ENCODE measurements at regions not wholly inside any gene's neighbourhood (a gene's known extent, or its start where the extent isn't known, plus 50 kb on each side); places are given as distances from the start of the nearest gene placed in this dataset.

DNA sequence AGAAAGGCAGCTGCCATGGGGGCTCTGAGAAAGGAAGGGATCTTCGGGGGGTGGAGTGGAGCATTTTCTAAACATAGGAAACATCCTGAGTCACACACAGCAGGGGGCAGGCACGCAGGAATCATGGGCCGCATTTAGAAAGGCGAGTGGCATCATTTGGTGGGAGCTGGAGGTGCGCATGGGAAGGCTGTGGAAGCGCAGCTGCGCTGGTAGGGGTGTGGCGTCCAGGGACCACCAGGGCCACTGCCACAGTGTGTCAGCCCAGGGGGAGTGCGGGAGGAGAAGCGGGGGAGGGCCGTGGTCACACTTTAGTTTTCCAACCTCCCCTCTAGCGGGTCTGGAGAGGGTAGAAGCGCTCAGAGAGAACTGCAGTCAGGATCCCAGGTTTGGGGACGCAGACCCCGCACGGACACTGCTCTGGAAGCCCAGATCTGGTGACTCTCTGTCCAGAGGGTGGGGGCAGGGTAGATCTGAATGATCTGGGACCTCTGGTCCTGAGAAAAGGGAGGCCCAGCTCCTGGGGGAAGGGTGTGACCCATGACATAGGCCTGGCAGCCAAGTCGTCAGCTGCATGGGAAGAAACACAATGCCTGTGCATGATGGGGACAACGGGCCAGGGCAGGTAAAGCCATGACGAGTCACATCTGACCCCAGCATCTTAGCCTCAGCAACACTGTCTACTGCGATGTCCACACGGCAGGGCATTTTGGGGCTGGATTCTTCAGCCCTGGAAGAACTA is 88.0 kb upstream of the IQSEC1 start:
- Histone ChIP-seq H3K4me1 (ENCODE audit: insufficient read depth) (peaks cover 27% of the 10 kb centered on the region), H2AFZ (no peak overlapping the region), H3K27me3 (ENCODE audit: insufficient read depth) (no peaks in the 10 kb centered on the region), H3K79me2 (replicated peaks; ENCODE audit: insufficient read depth) (no peaks in the 10 kb centered on the region), H3K4me2 (peak overlapping the region; percentile 48), H3K9me2 (ENCODE audit: insufficient read depth) (0 out of 2 replicates have a peak, but pooled peaks cover 4% of the 10 kb centered on the region), H3K36me3 (ENCODE audit: insufficient read depth) (no peaks in the 10 kb centered on the region), H3K27ac (ENCODE audit: low read depth) (no peak overlapping the region), H4K20me1 (replicated peaks; ENCODE audit: insufficient read depth) (no peaks in the 10 kb centered on the region), H3K4me3 (no peak overlapping the region), H3F3A (replicated peaks; ENCODE audit: low read depth) (no peaks in the 10 kb centered on the region)
- Mint-ChIP-seq H3K9me3 (peaks cover 4% of the 10 kb centered on the region; the same call in 2 of the 3 replicates), H3K4me3 (no peak overlapping the region), H3K4me1 (peaks cover 50% of the 10 kb centered on the region), H3K36me3 (ENCODE audit: low read depth) (peaks cover 10% of the 10 kb centered on the region; the same call in 1 of the 3 replicates), H3K27ac (peak overlapping the region; percentile 79; the same call in 1 of the 2 replicates), H3K27me3 (ENCODE audit: insufficient read depth, low read depth, poor library complexity) (peaks cover 13% of the 10 kb centered on the region)
- TF ChIP-seq ZNF331 (CRISPR knock-in tag; IDR thresholded peaks at IDR 0.05; ENCODE audit: low read depth) (no peak), EZH2phosphoT487 (IDR thresholded peaks at IDR 0.05; ENCODE audit: unreplicated experiment) (no peak), POLR2AphosphoS5 (IDR thresholded peaks at IDR 0.05; ENCODE audit: low read depth) (no peak), EZH2 (IDR thresholded peaks at IDR 0.05; ENCODE audit: low read depth, unreplicated experiment) (no peak), CREB1 (CRISPR knock-in tag; IDR thresholded peaks at IDR 0.05; ENCODE audit: low read depth) (no peak), JUNB (IDR thresholded peaks at IDR 0.05; ENCODE audit: unreplicated experiment) (no peak), ZNF114 (CRISPR knock-in tag; IDR thresholded peaks at IDR 0.05) (no peak)
- TF ChIP-seq, protein P1, sequence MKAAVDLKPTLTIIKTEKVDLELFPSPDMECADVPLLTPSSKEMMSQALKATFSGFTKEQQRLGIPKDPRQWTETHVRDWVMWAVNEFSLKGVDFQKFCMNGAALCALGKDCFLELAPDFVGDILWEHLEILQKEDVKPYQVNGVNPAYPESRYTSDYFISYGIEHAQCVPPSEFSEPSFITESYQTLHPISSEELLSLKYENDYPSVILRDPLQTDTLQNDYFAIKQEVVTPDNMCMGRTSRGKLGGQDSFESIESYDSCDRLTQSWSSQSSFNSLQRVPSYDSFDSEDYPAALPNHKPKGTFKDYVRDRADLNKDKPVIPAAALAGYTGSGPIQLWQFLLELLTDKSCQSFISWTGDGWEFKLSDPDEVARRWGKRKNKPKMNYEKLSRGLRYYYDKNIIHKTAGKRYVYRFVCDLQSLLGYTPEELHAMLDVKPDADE (IDR thresholded peaks at IDR 0.05) = no peak
- TF ChIP-seq, protein P2, sequence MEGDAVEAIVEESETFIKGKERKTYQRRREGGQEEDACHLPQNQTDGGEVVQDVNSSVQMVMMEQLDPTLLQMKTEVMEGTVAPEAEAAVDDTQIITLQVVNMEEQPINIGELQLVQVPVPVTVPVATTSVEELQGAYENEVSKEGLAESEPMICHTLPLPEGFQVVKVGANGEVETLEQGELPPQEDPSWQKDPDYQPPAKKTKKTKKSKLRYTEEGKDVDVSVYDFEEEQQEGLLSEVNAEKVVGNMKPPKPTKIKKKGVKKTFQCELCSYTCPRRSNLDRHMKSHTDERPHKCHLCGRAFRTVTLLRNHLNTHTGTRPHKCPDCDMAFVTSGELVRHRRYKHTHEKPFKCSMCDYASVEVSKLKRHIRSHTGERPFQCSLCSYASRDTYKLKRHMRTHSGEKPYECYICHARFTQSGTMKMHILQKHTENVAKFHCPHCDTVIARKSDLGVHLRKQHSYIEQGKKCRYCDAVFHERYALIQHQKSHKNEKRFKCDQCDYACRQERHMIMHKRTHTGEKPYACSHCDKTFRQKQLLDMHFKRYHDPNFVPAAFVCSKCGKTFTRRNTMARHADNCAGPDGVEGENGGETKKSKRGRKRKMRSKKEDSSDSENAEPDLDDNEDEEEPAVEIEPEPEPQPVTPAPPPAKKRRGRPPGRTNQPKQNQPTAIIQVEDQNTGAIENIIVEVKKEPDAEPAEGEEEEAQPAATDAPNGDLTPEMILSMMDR (conservative IDR thresholded peaks at IDR 0.05; ENCODE audit: low read depth in 2 of 2) = no peak
- DNase-seq (ENCODE audit: low spot score) = peak; percentile 42
- peak; percentile 20 for ATAC-seq

DNA sequence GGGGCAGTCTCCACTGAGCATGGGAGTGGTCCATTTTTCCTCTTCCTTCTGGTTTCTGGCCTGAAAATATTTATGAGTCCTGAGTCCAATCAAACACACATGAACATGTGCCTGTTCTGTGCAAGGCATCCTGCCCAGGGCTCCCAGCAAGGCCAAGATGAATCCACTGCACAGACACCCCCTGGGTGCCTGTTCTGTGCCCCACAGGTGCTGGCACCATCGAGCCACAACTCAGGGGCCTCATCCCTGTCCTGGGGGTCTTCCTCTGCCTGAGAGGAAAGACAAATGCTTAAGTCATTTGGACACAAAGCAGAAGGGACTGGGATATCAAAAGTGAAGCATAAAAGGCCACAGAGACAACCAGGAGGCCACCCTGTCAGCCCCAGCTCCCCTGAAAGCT is 87.4 kb upstream of the IQSEC1 start:
- Histone ChIP-seq H3K27ac (ENCODE audit: low read depth) (no peak overlapping the region), H3F3A (replicated peaks; ENCODE audit: low read depth) (no peaks in the 10 kb centered on the region), H3K9me2 (ENCODE audit: insufficient read depth) (0 out of 2 replicates have a peak, but pooled peaks cover 4% of the 10 kb centered on the region), H3K27me3 (ENCODE audit: insufficient read depth) (no peaks in the 10 kb centered on the region), H3K4me1 (ENCODE audit: insufficient read depth) (peaks cover 27% of the 10 kb centered on the region), H2AFZ (no peak overlapping the region), H3K36me3 (ENCODE audit: insufficient read depth) (no peaks in the 10 kb centered on the region), H3K79me2 (replicated peaks; ENCODE audit: insufficient read depth) (no peaks in the 10 kb centered on the region), H4K20me1 (replicated peaks; ENCODE audit: insufficient read depth) (no peaks in the 10 kb centered on the region), H3K4me2 (peak overlapping the region; percentile 48), H3K4me3 (no peak overlapping the region)
- peaks cover 13% of the 10 kb centered on the region for H3K27me3 Mint-ChIP-seq (ENCODE audit: insufficient read depth, low read depth, poor library complexity)
- no peak overlapping the region; the same call in 2 of the 3 replicates for H3K4me3 Mint-ChIP-seq
- no peak for TF ChIP-seq CREB1 (CRISPR knock-in tag; IDR thresholded peaks at IDR 0.05; ENCODE audit: low read depth)
- TF ChIP-seq, protein P3, sequence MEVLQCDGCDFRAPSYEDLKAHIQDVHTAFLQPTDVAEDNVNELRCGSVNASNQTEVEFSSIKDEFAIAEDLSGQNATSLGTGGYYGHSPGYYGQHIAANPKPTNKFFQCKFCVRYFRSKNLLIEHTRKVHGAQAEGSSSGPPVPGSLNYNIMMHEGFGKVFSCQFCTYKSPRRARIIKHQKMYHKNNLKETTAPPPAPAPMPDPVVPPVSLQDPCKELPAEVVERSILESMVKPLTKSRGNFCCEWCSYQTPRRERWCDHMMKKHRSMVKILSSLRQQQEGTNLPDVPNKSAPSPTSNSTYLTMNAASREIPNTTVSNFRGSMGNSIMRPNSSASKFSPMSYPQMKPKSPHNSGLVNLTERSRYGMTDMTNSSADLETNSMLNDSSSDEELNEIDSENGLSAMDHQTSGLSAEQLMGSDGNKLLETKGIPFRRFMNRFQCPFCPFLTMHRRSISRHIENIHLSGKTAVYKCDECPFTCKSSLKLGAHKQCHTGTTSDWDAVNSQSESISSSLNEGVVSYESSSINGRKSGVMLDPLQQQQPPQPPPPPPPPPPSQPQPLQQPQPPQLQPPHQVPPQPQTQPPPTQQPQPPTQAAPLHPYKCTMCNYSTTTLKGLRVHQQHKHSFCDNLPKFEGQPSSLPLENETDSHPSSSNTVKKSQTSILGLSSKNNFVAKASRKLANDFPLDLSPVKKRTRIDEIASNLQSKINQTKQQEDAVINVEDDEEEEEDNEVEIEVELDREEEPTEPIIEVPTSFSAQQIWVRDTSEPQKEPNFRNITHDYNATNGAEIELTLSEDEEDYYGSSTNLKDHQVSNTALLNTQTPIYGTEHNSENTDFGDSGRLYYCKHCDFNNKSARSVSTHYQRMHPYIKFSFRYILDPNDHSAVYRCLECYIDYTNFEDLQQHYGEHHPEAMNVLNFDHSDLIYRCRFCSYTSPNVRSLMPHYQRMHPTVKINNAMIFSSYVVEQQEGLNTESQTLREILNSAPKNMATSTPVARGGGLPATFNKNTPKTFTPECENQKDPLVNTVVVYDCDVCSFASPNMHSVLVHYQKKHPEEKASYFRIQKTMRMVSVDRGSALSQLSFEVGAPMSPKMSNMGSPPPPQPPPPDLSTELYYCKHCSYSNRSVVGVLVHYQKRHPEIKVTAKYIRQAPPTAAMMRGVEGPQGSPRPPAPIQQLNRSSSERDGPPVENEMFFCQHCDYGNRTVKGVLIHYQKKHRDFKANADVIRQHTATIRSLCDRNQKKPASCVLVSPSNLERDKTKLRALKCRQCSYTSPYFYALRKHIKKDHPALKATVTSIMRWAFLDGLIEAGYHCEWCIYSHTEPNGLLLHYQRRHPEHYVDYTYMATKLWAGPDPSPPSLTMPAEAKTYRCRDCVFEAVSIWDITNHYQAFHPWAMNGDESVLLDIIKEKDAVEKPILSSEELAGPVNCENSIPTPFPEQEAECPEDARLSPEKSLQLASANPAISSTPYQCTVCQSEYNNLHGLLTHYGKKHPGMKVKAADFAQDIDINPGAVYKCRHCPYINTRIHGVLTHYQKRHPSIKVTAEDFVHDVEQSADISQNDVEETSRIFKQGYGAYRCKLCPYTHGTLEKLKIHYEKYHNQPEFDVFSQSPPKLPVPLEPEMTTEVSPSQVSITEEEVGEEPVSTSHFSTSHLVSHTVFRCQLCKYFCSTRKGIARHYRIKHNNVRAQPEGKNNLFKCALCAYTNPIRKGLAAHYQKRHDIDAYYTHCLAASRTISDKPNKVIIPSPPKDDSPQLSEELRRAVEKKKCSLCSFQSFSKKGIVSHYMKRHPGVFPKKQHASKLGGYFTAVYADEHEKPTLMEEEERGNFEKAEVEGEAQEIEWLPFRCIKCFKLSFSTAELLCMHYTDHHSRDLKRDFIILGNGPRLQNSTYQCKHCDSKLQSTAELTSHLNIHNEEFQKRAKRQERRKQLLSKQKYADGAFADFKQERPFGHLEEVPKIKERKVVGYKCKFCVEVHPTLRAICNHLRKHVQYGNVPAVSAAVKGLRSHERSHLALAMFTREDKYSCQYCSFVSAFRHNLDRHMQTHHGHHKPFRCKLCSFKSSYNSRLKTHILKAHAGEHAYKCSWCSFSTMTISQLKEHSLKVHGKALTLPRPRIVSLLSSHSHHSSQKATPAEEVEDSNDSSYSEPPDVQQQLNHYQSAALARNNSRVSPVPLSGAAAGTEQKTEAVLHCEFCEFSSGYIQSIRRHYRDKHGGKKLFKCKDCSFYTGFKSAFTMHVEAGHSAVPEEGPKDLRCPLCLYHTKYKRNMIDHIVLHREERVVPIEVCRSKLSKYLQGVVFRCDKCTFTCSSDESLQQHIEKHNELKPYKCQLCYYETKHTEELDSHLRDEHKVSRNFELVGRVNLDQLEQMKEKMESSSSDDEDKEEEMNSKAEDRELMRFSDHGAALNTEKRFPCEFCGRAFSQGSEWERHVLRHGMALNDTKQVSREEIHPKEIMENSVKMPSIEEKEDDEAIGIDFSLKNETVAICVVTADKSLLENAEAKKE (CRISPR knock-in tag; IDR thresholded peaks at IDR 0.05) = no peak
- peaks cover 11% of the 10 kb centered on the region; the same call in 2 of the 3 replicates for H3K36me3 Mint-ChIP-seq (ENCODE audit: low read depth)
- H3K9me3 Mint-ChIP-seq = peaks cover 5% of the 10 kb centered on the region; the same call in 2 of the 3 replicates
- H3K27ac Mint-ChIP-seq = peak overlapping the region; percentile 79
- ATAC-seq (no peak), DNase-seq (ENCODE audit: low spot score) (no peak)
- peaks cover 50% of the 10 kb centered on the region for H3K4me1 Mint-ChIP-seq
